ENCODE measurements at regions not wholly inside any gene's neighbourhood (a gene's known extent, or its start where the extent isn't known, plus 50 kb on each side); places are given as distances from the start of the nearest gene placed in this dataset.

DNA sequence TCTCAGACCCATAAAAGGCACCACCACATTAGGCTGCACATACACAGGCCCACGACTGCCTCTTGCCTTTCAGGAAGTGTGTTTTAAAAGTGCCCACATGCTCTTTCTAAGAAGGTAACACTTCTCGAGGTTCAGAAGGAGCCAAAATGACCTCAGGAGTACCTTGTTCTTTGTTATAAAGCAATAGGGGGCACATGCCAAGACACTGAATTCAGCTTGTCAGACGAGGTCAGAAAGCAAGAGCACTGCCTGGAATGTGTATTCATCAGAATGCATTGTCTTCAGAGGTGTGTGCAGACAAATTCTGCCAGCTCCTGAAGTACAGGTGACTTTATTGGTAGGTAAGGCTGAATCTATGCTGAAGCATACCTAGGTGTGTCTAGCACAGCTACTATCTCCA lies 114.5 kb upstream of the IRX1 start:
- TF ChIP-seq EZH2 (IDR thresholded peaks at IDR 0.05; ENCODE audit: borderline replicate concordance, insufficient read depth, low read depth, low read length, poor library complexity, severe bottlenecking), result no peak
- TF ChIP-seq, protein P1, sequence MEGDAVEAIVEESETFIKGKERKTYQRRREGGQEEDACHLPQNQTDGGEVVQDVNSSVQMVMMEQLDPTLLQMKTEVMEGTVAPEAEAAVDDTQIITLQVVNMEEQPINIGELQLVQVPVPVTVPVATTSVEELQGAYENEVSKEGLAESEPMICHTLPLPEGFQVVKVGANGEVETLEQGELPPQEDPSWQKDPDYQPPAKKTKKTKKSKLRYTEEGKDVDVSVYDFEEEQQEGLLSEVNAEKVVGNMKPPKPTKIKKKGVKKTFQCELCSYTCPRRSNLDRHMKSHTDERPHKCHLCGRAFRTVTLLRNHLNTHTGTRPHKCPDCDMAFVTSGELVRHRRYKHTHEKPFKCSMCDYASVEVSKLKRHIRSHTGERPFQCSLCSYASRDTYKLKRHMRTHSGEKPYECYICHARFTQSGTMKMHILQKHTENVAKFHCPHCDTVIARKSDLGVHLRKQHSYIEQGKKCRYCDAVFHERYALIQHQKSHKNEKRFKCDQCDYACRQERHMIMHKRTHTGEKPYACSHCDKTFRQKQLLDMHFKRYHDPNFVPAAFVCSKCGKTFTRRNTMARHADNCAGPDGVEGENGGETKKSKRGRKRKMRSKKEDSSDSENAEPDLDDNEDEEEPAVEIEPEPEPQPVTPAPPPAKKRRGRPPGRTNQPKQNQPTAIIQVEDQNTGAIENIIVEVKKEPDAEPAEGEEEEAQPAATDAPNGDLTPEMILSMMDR (IDR thresholded peaks at IDR 0.05), result no peak
